HFFc6 (cell line): ENCODE measurements at regions not wholly inside any gene's neighbourhood (a gene's known extent, or its start where the extent isn't known, plus 50 kb on each side); places are given as distances from the start of the nearest gene placed in this dataset.
A peak's percentile ranks its signal among the peaks of the same experiment; 100 is the strongest.

ENCODE experiments used
- DNase-seq: peaks from one replicate; pipeline ENCODE4 v3.0.0-alpha.2; 2018
- H3K27ac Mint-ChIP-seq: 2 replicates; pipeline ENCODE4 v1.8.0; 2020; ENCODE audit warnings: mild to moderate bottlenecking, mixed read lengths
- H3K27me3 Mint-ChIP-seq: 2 replicates; pipeline ENCODE4 v1.8.0; 2021; ENCODE audit warnings: mild to moderate bottlenecking, moderate library complexity, mixed read lengths; ENCODE audit not compliant: insufficient read depth
- H3K36me3 Mint-ChIP-seq: 2 replicates; pipeline ENCODE4 v1.8.0; 2021; ENCODE audit warnings: low read depth, mixed read lengths
- H3K4me1 Mint-ChIP-seq: 2 replicates; pipeline ENCODE4 v1.8.0; 2020; ENCODE audit warnings: low read depth, mixed read lengths
- H3K4me3 Mint-ChIP-seq: 2 replicates; pipeline ENCODE4 v1.8.0; 2020; ENCODE audit warnings: mild to moderate bottlenecking, moderate library complexity, mixed read lengths
- H3K9me3 Mint-ChIP-seq: 2 replicates; pipeline ENCODE4 v1.8.0; 2020; ENCODE audit warnings: mild to moderate bottlenecking, mixed read lengths
- CTCF ChIP-seq: fragments of 200-600 bp; sonication (generic); IDR thresholded peaks from 2 replicates; pipeline ENCODE4 v1.5.0; 2021; ENCODE audit warnings: antibody characterized with exemption, mild to moderate bottlenecking

- Mint-ChIP-seq H3K27me3 (no peaks in the 10 kb centered on the region), H3K4me3 (no peak overlapping the region), H3K27ac (no peak overlapping the region), H3K36me3 (no peaks in the 10 kb centered on the region), H3K4me1 (no peaks in the 10 kb centered on the region), H3K9me3 (peaks cover 11% of the 10 kb centered on the region)
- no peak for DNase-seq
- no peak for TF ChIP-seq CTCF
Observed at GRCh38 chr2:122542646-122543045, 787.2 kb downstream of the TSN start.

- peaks cover 11% of the 10 kb centered on the region for H3K9me3 Mint-ChIP-seq
- no peak overlapping the region for H3K4me3 Mint-ChIP-seq
- H3K27ac Mint-ChIP-seq: no peak overlapping the region
- H3K36me3 Mint-ChIP-seq: no peaks in the 10 kb centered on the region
- DNase-seq: peak; percentile 20
- H3K4me1 Mint-ChIP-seq: no peaks in the 10 kb centered on the region
- TF ChIP-seq CTCF: no peak
- no peaks in the 10 kb centered on the region for H3K27me3 Mint-ChIP-seq
Observed at GRCh38 chr2:122543815-122544214, 788.4 kb downstream of the TSN start.

GRCh38 chr2:122545821-122546220 is 790.4 kb downstream of the TSN start:
- no peaks in the 10 kb centered on the region; the same call in 1 of the 2 replicates for H3K36me3 Mint-ChIP-seq
- TF ChIP-seq CTCF: no peak
- H3K4me1 Mint-ChIP-seq: no peaks in the 10 kb centered on the region
- no peak overlapping the region for H3K4me3 Mint-ChIP-seq
- DNase-seq: no peak
- no peaks in the 10 kb centered on the region for H3K27me3 Mint-ChIP-seq
- no peak overlapping the region for H3K27ac Mint-ChIP-seq
- H3K9me3 Mint-ChIP-seq: peaks cover 30% of the 10 kb centered on the region

GRCh38 chr2:122562775-122563174 is 807.3 kb downstream of the TSN start:
- no peak for DNase-seq
- Mint-ChIP-seq H3K27ac (no peak overlapping the region), H3K27me3 (no peaks in the 10 kb centered on the region), H3K36me3 (no peaks in the 10 kb centered on the region), H3K4me1 (no peaks in the 10 kb centered on the region), H3K4me3 (no peak overlapping the region), H3K9me3 (peaks cover 3% of the 10 kb centered on the region)
- no peak for TF ChIP-seq CTCF

- no peaks in the 10 kb centered on the region for H3K27me3 Mint-ChIP-seq
- H3K36me3 Mint-ChIP-seq: no peaks in the 10 kb centered on the region
- DNase-seq: no peak
- peaks cover 9% of the 10 kb centered on the region for H3K9me3 Mint-ChIP-seq
- no peak overlapping the region for H3K27ac Mint-ChIP-seq
- H3K4me1 Mint-ChIP-seq: no peaks in the 10 kb centered on the region
- TF ChIP-seq CTCF: no peak
- no peak overlapping the region for H3K4me3 Mint-ChIP-seq
Observed at GRCh38 chr2:122563781-122564180, 808.3 kb downstream of the TSN start.

- Mint-ChIP-seq H3K27ac (no peak overlapping the region), H3K27me3 (no peaks in the 10 kb centered on the region), H3K36me3 (no peaks in the 10 kb centered on the region), H3K4me3 (no peak overlapping the region), H3K9me3 (peaks cover 10% of the 10 kb centered on the region), H3K4me1 (no peaks in the 10 kb centered on the region)
- TF ChIP-seq CTCF: no peak
- DNase-seq: no peak
Observed at GRCh38 chr2:122564843-122565242, 809.4 kb downstream of the TSN start.
